Astrocyte (in vitro differentiated cells and primary cell): ENCODE measurements at regions not wholly inside any gene's neighbourhood (a gene's known extent, or its start where the extent isn't known, plus 50 kb on each side); places are given as distances from the start of the nearest gene placed in this dataset.

Source experiments
- CTCF ChIP-seq: IDR thresholded peaks from 2 replicates; pipeline ENCODE4 v1.5.1; 2011; ENCODE audit warnings: low read depth, mild to moderate bottlenecking, inconsistent platforms, low read length, moderate library complexity; ENCODE audit not compliant: insufficient read depth
- EZH2 ChIP-seq: IDR thresholded peaks from 2 replicates; pipeline ENCODE4 v1.6.1; 2012; ENCODE audit warnings: mild to moderate bottlenecking, low read length, inconsistent platforms; ENCODE audit not compliant: insufficient read depth

GRCh38 chr2:7951490-7951889 is 730.4 kb upstream of the ID2 start:
- TF ChIP-seq CTCF, result no peak
- no peak for TF ChIP-seq EZH2
